Fibroblast of lung (primary cell): ENCODE measurements at regions not wholly inside any gene's neighbourhood (a gene's known extent, or its start where the extent isn't known, plus 50 kb on each side); places are given as distances from the start of the nearest gene placed in this dataset.

ENCODE experiments used
- CTCF ChIP-seq, 2 donors: IDR thresholded peaks in 1 of 2; conservative IDR thresholded peaks in 1 of 2; 1 replicate in 1 of 2; 2 replicates in 1 of 2; pipeline ENCODE4 v1.5.1; 2011 to 2012; ENCODE audit warnings: low read length in 2 of 2, control low read depth in 1 of 2, inconsistent platforms in 1 of 2, low read depth in 1 of 2, mild to moderate bottlenecking in 1 of 2
- EZH2 ChIP-seq: IDR thresholded peaks from 2 replicates; pipeline ENCODE4 v1.5.1; 2012; ENCODE audit warnings: low read length, control low read depth, mild to moderate bottlenecking; ENCODE audit errors: missing control alignments

GRCh38 chr5:114153392-114153791 is 208.5 kb upstream of the KCNN2 start:
- no peak for TF ChIP-seq EZH2
- no peak for TF ChIP-seq CTCF (conservative IDR thresholded peaks at IDR 0.05 in 1 of 2, IDR thresholded peaks at IDR 0.05 in 1 of 2; ENCODE audit: low read depth in 1 of 2, low read length in 2 of 2)
